GM23248 (cell line): ENCODE measurements at regions not wholly inside any gene's neighbourhood (a gene's known extent, or its start where the extent isn't known, plus 50 kb on each side); places are given as distances from the start of the nearest gene placed in this dataset.
"Not testable (repeated sequence)": the region's sequence is repeated elsewhere in the genome, so short reads cannot be mapped to it uniquely, and the experiment has no call there.

Source experiments
- DNase-seq: peaks from one replicate; pipeline ENCODE4 v3.0.0-alpha.2; 2015
- H2AFZ ChIP-seq: fragments of 200-600 bp; sonication (generic); 2 replicates; pipeline ENCODE4 v1.6.1; 2016; ENCODE audit warnings: antibody characterized with exemption
- H3F3A ChIP-seq: fragments of 200-600 bp; sonication (generic); 2 replicates; pipeline ENCODE4 v1.6.1; 2016; ENCODE audit warnings: mild to moderate bottlenecking, antibody characterized with exemption, mixed run types; ENCODE audit not compliant: insufficient read depth
- H3K27ac ChIP-seq: fragments of 200-600 bp; sonication (generic); 2 replicates; pipeline ENCODE4 v1.5.1; 2016; ENCODE audit warnings: mild to moderate bottlenecking
- H3K27me3 ChIP-seq: fragments of 200-600 bp; sonication (generic); replicated peaks from 2 replicates; pipeline ENCODE4 v1.6.1; 2016; ENCODE audit warnings: mild to moderate bottlenecking; ENCODE audit not compliant: insufficient read depth
- H3K36me3 ChIP-seq: fragments of 200-600 bp; sonication (generic); 2 replicates; pipeline ENCODE4 v1.6.1; 2016; ENCODE audit warnings: low read depth, mild to moderate bottlenecking
- H3K4me1 ChIP-seq: fragments of 200-600 bp; sonication (generic); 2 replicates; pipeline ENCODE4 v1.6.1; 2016; ENCODE audit warnings: mild to moderate bottlenecking; ENCODE audit not compliant: insufficient read depth
- H3K4me2 ChIP-seq: fragments of 200-600 bp; sonication (generic); one replicate; pipeline ENCODE4 v1.6.1; 2016; ENCODE audit warnings: mild to moderate bottlenecking; ENCODE audit not compliant: unreplicated experiment
- H3K4me3 ChIP-seq: fragments of 200-600 bp; sonication (generic); 2 replicates; pipeline ENCODE4 v1.5.1; 2016; ENCODE audit warnings: mild to moderate bottlenecking
- H3K79me2 ChIP-seq: fragments of 200-600 bp; sonication (generic); 2 replicates; pipeline ENCODE4 v1.6.1; 2016; ENCODE audit warnings: mild to moderate bottlenecking; ENCODE audit not compliant: insufficient read depth
- H3K9ac ChIP-seq: fragments of 200-600 bp; sonication (generic); 2 replicates; pipeline ENCODE4 v1.6.1; 2016; ENCODE audit warnings: mild to moderate bottlenecking
- H3K9me2 ChIP-seq: fragments of 200-600 bp; sonication (generic); 2 replicates; pipeline ENCODE4 v1.6.1; 2016; ENCODE audit warnings: mixed run types, mild to moderate bottlenecking, moderate library complexity; ENCODE audit not compliant: insufficient read depth
- H3K9me3 ChIP-seq: fragments of 200-600 bp; sonication (generic); one replicate; pipeline ENCODE4 v1.6.1; 2017; ENCODE audit warnings: low read depth
- H4K20me1 ChIP-seq: fragments of 200-600 bp; sonication (generic); 2 replicates; pipeline ENCODE4 v1.6.0; 2016; ENCODE audit not compliant: insufficient read depth
- EZH2 ChIP-seq: fragments of 200-600 bp; sonication (generic); IDR thresholded peaks from 2 replicates; pipeline ENCODE4 v1.6.1; 2018; ENCODE audit warnings: antibody characterized with exemption, mild to moderate bottlenecking; ENCODE audit not compliant: insufficient read depth, poor library complexity, severe bottlenecking
- EZH2phosphoT487 ChIP-seq: fragments of 200-600 bp; sonication (generic); IDR thresholded peaks from 2 replicates; pipeline ENCODE4 v1.6.1; 2018; ENCODE audit warnings: antibody characterized with exemption, moderate library complexity, mild to moderate bottlenecking, low read depth; ENCODE audit not compliant: insufficient read depth
- WGBS, 2 experiments: methylation state at CpG; one replicate each; pipeline ENCODE4 v1.1.6; 2015 to 2017; ENCODE audit warnings: low lambda C conversion rate in 2 of 2, low coverage in 1 of 2; ENCODE audit errors: missing lambda C conversion rate in 2 of 2; 5-methylcytosine and 5-hydroxymethylcytosine counted together
- in situ Hi-C: fragments of 300-500 bp; cut with MboI; formaldehyde crosslinking; loops from 2 replicates; pipeline ENCODE4 v1.15.0; 2020

DNA sequence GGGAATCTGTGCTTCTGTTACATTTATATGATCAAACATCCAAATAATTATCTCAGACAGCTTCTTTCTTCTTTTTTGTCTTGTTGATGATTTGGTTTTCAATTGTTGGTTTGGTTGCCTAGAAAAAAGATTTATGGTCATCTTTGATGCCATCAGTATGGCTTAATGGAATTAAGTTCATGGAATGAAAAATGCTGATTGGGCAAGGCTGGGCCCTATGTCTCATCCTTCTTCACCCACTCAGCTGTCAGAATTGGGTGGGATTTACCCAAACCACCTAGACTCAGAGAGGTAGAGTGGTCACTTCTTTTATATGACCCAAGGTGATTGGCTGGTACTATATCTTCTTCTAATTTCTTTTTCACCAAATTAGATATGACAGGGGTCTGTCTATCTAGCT lies 258.3 kb downstream of the DOK5 start:
- Histone ChIP-seq H2AFZ (no peak overlapping the region), H3K27ac (no peak overlapping the region), H3K4me2 (no peak overlapping the region), H3K9me2 (no peaks in the 10 kb centered on the region), H3K36me3 (no peaks in the 10 kb centered on the region), H3K27me3 (no peaks in the 10 kb centered on the region), H3F3A (no peaks in the 10 kb centered on the region), H3K79me2 (no peaks in the 10 kb centered on the region), H3K4me3 (no peak overlapping the region), H4K20me1 (no peaks in the 10 kb centered on the region), H3K9ac (no peak overlapping the region), H3K4me1 (no peaks in the 10 kb centered on the region), H3K9me3 (no peaks in the 10 kb centered on the region)
- TF ChIP-seq EZH2 (no peak), EZH2phosphoT487 (no peak)
- in situ Hi-C loops, result no loop called here
- DNase-seq, result no peak

DNA sequence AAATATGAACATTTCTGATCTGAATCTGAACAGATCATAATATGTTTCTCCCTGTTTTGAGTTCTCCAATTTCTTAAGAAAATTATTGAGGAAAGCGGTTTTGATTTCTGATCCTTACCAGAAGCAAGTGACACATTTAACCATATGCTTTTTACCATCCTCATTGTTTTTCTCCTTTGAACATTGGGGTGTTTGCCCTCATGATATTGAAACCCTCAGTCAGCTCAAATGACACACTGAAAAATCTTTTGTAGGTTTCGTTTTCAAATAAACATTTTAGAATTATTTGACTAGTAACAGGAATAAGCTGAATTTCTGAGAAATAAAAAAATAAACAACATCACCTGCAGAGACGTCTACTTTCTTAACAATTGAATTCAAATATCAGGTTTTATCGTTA lies 252.1 kb downstream of the DOK5 start:
- Histone ChIP-seq H3K27ac (no peak overlapping the region), H3F3A (no peaks in the 10 kb centered on the region), H3K9me3 (no peaks in the 10 kb centered on the region), H3K27me3 (no peaks in the 10 kb centered on the region), H3K79me2 (no peaks in the 10 kb centered on the region), H3K4me3 (no peak overlapping the region), H4K20me1 (no peaks in the 10 kb centered on the region), H3K9me2 (no peaks in the 10 kb centered on the region), H2AFZ (no peak overlapping the region), H3K9ac (no peak overlapping the region), H3K4me2 (no peak overlapping the region), H3K36me3 (no peaks in the 10 kb centered on the region), H3K4me1 (no peaks in the 10 kb centered on the region)
- TF ChIP-seq EZH2 (no peak), EZH2phosphoT487 (no peak)
- 18 to 24% methylated on average over 4 of the region's 4 CpGs for WGBS, 2 experiments
- DNase-seq, result no peak
- in situ Hi-C loops, result no loop called here

GRCh38 chr20:54726687-54727300 lies 251.4 kb downstream of the DOK5 start:
- H4K20me1 ChIP-seq, result no peaks in the 10 kb centered on the region
- no peak overlapping the region for H3K27ac ChIP-seq
- H3K4me1 ChIP-seq, result no peaks in the 10 kb centered on the region
- no peak overlapping the region for H3K4me2 ChIP-seq
- no peaks in the 10 kb centered on the region for H3K9me3 ChIP-seq
- no peaks in the 10 kb centered on the region for H3K79me2 ChIP-seq
- no peaks in the 10 kb centered on the region for H3K9me2 ChIP-seq
- 2 to 4% methylated on average over 6 of the region's 6 CpGs for WGBS, 2 experiments
- in situ Hi-C loops, result no loop called here
- no peak overlapping the region for H3K9ac ChIP-seq
- H3K27me3 ChIP-seq, result no peaks in the 10 kb centered on the region
- DNase-seq, result peak; percentile 2
- H3K36me3 ChIP-seq, result no peaks in the 10 kb centered on the region
- no peak overlapping the region for H2AFZ ChIP-seq
- H3F3A ChIP-seq, result no peaks in the 10 kb centered on the region
- TF ChIP-seq EZH2phosphoT487 (no peak), EZH2 (no peak)
- H3K4me3 ChIP-seq, result no peak overlapping the region

GRCh38 chr20:54725266-54725665 lies 249.9 kb downstream of the DOK5 start:
- H4K20me1 ChIP-seq, H3K9me2 ChIP-seq, H3K9ac ChIP-seq, H3F3A ChIP-seq, H3K36me3 ChIP-seq, H2AFZ ChIP-seq, H3K27me3 ChIP-seq, H3K4me1 ChIP-seq, H3K79me2 ChIP-seq, H3K27ac ChIP-seq, H3K4me3 ChIP-seq, H3K9me3 ChIP-seq, H3K4me2 ChIP-seq, in situ Hi-C loops, DNase-seq: not testable (repeated sequence)
- 6 to 13% methylated on average over 2 of the region's 2 CpGs for WGBS, 2 experiments

DNA sequence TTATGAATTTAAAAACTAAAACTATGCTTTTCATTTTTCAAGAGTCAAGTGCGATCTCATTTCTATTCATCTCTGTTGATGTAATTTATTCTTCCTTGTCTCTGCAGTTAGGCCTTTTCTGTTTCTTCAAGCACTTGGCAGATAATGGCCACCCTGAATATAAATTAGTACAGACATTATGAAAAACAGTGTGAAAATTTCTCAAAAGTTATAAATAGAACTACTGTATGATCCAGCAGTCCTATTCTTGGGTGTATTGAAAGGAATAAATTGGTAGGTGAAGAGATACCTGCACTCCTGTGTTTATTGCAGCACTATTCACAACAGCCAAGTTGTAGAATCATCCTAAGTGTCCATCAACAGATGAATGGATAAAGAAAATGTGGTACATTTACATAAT lies 248.3 kb downstream of the DOK5 start:
- Histone ChIP-seq H3K4me2 (no peak overlapping the region), H3K9me2 (no peaks in the 10 kb centered on the region), H3K79me2 (no peaks in the 10 kb centered on the region), H3K36me3 (no peaks in the 10 kb centered on the region), H4K20me1 (no peaks in the 10 kb centered on the region), H2AFZ (no peak overlapping the region), H3K27me3 (no peaks in the 10 kb centered on the region), H3K27ac (no peak overlapping the region), H3K4me1 (no peaks in the 10 kb centered on the region), H3K9ac (no peak overlapping the region), H3K4me3 (no peak overlapping the region), H3F3A (no peaks in the 10 kb centered on the region), H3K9me3 (no peaks in the 10 kb centered on the region)
- DNase-seq, result no peak
- TF ChIP-seq EZH2phosphoT487, result no peak
- TF ChIP-seq EZH2, result no peak
- in situ Hi-C loops, result no loop called here
- 64 to 67% methylated on average over 1 of the region's 1 CpG for WGBS, 2 experiments
